ENCODE measurements at regions not wholly inside any gene's neighbourhood (a gene's known extent, or its start where the extent isn't known, plus 50 kb on each side); places are given as distances from the start of the nearest gene placed in this dataset.

DNA sequence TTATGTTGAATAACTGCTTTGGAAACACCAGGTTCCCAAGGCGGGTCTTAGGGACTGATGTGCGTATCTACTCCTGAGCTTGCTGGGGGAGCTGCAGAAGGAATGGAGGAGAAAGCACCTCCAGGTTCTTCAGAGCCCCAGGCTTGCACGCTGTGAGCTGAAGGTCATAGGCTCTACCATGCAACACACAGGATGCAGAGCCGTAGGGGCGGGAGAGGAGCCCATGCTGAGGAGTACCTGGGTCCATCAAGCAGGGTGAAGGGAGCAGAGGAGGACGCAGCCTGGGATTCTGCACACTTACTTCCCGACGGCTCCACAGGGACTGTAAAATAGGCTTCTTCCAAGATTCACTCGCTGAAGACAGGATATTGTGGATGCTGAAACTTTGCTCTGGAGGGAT is 426.5 kb upstream of the FRG1 start:
- no peak for DNase-seq
- Histone ChIP-seq H3K9me3 (no peaks in the 10 kb centered on the region), H3K27me3 (no peaks in the 10 kb centered on the region), H3K4me1 (no peaks in the 10 kb centered on the region), H3K36me3 (no peaks in the 10 kb centered on the region), H3K4me3 (replicated peaks in 1 of 3) (no peak overlapping the region), H3K27ac (no peak overlapping the region)
- TF ChIP-seq, protein P1, sequence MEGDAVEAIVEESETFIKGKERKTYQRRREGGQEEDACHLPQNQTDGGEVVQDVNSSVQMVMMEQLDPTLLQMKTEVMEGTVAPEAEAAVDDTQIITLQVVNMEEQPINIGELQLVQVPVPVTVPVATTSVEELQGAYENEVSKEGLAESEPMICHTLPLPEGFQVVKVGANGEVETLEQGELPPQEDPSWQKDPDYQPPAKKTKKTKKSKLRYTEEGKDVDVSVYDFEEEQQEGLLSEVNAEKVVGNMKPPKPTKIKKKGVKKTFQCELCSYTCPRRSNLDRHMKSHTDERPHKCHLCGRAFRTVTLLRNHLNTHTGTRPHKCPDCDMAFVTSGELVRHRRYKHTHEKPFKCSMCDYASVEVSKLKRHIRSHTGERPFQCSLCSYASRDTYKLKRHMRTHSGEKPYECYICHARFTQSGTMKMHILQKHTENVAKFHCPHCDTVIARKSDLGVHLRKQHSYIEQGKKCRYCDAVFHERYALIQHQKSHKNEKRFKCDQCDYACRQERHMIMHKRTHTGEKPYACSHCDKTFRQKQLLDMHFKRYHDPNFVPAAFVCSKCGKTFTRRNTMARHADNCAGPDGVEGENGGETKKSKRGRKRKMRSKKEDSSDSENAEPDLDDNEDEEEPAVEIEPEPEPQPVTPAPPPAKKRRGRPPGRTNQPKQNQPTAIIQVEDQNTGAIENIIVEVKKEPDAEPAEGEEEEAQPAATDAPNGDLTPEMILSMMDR (IDR thresholded peaks at IDR 0.05), result no peak
- no peak for TF ChIP-seq POLR2A (IDR thresholded peaks at IDR 0.05)
- intact Hi-C loops (cut with DNase I), result no loop called here
- 90 to 96% methylated on average over 9 of the region's 9 CpGs for WGBS, 2 donors

DNA sequence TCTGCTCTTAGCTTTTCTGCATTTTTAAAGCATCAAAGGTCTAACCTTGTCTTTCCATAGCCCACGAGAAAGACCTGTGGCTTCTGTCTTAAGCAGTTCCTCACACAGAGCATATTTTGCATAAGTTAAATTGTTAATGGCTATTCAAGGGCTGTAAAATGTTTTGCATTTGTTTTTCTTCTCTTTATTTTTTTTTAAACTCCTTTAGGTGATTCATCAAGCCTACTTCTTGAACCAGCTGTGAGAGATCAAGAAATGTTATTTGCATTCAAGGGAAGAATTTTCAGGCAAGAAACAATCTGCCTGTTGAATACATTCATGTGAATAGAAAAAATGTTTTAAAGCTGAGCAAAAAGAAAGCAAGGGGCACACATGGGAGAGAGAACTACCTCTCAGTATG is 423.8 kb upstream of the FRG1 start:
- DNase-seq, result no peak
- Histone ChIP-seq H3K4me1 (no peaks in the 10 kb centered on the region), H3K9me3 (no peaks in the 10 kb centered on the region), H3K27me3 (no peaks in the 10 kb centered on the region), H3K4me3 (replicated peaks in 1 of 3) (no peak overlapping the region), H3K27ac (no peak overlapping the region), H3K36me3 (no peaks in the 10 kb centered on the region)
- intact Hi-C loops (cut with DNase I), result no loop called here
- TF ChIP-seq, protein P1 (IDR thresholded peaks at IDR 0.05), result no peak
- 57 to 68% methylated on average over 1 of the region's 1 CpG for WGBS, 2 donors

DNA sequence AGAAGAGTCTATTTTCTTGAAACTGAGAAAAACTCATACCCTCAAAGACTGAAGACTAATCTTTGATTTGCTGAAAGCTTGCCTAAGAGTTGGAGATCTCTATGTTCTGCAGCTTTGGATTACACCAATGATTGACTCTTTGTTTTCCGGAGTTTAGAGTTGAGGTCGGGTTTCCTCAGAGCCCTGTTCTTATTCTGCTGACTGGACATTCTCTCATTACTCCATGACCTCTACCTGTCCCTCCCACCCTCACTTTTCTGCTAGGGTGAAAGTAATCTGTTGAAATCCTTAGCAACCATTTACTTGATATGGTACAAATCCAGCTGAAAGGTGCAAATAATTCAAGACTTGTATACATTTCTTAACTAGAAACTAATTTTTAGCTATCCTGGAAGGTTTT is 421.5 kb upstream of the FRG1 start:
- Histone ChIP-seq H3K27me3 (no peaks in the 10 kb centered on the region), H3K36me3 (no peaks in the 10 kb centered on the region), H3K9me3 (no peaks in the 10 kb centered on the region), H3K27ac (no peak overlapping the region), H3K4me3 (replicated peaks in 1 of 3) (no peak overlapping the region), H3K4me1 (no peaks in the 10 kb centered on the region)
- no peak for TF ChIP-seq POLR2A (IDR thresholded peaks at IDR 0.05)
- TF ChIP-seq, protein P1 (IDR thresholded peaks at IDR 0.05), result no peak
- 75 to 81% methylated on average over 2 of the region's 2 CpGs for WGBS, 2 donors
- no peak for DNase-seq
- intact Hi-C loops (cut with DNase I), result no loop called here

DNA sequence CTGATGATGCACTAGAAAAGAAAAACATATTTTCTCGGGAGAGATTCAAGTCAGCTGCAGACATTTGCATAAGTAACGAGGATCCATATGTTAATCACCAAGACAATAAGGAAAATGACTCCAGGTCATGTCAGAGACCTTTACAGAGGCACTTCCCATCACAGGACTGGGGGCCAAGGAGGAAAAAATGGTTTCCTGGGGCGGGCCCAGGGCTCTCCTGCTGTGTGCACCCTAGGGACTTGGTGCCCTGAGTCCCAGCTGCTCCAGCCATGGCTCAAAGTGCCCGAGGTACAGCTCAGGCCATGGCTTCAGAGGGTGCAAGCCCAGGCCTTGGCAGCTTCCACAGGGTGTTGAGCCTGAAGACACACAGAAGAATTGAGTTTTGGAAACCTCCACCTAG is 415.4 kb upstream of the FRG1 start:
- no peak overlapping the region for H3K27ac ChIP-seq
- no peak for DNase-seq
- H3K4me3 ChIP-seq (replicated peaks in 1 of 3), result no peak overlapping the region
- H3K4me1 ChIP-seq, result no peaks in the 10 kb centered on the region
- no peaks in the 10 kb centered on the region for H3K27me3 ChIP-seq
- no peaks in the 10 kb centered on the region for H3K36me3 ChIP-seq
- H3K9me3 ChIP-seq, result no peaks in the 10 kb centered on the region
- WGBS, 2 donors, result 49 to 67% methylated on average over 4 of the region's 4 CpGs
- intact Hi-C loops (cut with DNase I), result no loop called here
- TF ChIP-seq POLR2A (IDR thresholded peaks at IDR 0.05), result no peak
- TF ChIP-seq, protein P1 (IDR thresholded peaks at IDR 0.05), result no peak

DNA sequence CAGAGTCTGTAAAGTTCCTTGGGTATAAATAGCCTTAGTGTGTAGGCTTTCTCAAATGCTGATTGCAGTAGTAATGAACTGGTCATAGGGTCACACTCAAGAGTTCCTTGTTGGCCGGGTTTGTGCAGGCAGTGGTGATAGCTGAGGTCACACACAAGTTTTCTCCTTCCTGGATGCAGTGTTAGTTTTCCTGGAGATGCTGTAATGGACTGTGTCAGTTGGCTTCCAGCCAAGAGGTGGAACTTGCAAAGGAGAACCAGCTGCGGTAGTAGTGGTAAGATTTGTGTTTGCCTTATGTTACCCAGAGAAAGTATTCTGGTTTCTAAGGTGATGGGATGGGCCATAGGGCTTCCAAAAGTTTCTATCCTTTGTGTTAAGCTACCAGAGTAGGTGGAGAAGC is 409.8 kb upstream of the FRG1 start:
- H3K36me3 ChIP-seq, result no peaks in the 10 kb centered on the region

More for the DNA sequence above, 409.8 kb upstream of the FRG1 start:
- DNase-seq, result no peak
- 58 to 76% methylated on average over 2 of the region's 2 CpGs for WGBS, 2 donors
- no peaks in the 10 kb centered on the region for H3K4me1 ChIP-seq
- intact Hi-C loops (cut with DNase I), result no loop called here
- H3K27ac ChIP-seq, result no peak overlapping the region
- no peaks in the 10 kb centered on the region for H3K27me3 ChIP-seq
- H3K9me3 ChIP-seq, result no peaks in the 10 kb centered on the region
- no peak for TF ChIP-seq POLR2A (IDR thresholded peaks at IDR 0.05)
- TF ChIP-seq, protein P1 (IDR thresholded peaks at IDR 0.05), result no peak
- no peak overlapping the region for H3K4me3 ChIP-seq (replicated peaks in 1 of 3)

Data from thyroid gland (tissue), 4 donors.